HG02938 (cell line): ENCODE measurements at regions not wholly inside any gene's neighbourhood (a gene's known extent, or its start where the extent isn't known, plus 50 kb on each side); places are given as distances from the start of the nearest gene placed in this dataset.

Source experiments
- ATAC-seq: cut with Tn5 transposase; IDR thresholded peaks from one replicate; pipeline ENCODE4 v1.9.1; 2021; ENCODE audit warnings: mild to moderate bottlenecking, moderate library complexity; ENCODE audit not compliant: unreplicated experiment

DNA sequence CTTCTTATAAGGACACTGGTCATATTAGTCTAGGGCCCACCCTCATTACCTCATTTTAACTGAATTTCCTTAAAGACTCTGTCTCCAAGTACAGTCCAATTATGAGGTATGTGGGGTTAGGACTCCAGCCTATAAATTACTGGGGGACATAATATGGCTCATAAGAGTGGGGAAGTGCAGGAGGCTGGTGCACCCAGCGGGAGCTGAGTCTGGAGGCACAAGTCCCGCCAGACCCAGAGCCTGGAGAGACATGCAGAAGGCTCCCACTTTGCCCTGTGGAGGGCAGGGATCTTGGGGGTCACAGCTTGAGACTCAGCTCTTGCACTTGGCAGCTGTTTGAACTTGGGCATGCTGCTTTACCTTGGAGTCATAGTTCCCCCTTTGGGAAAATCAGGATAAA lies 250.4 kb downstream of the RHOU start:
- ATAC-seq, result no peak

DNA sequence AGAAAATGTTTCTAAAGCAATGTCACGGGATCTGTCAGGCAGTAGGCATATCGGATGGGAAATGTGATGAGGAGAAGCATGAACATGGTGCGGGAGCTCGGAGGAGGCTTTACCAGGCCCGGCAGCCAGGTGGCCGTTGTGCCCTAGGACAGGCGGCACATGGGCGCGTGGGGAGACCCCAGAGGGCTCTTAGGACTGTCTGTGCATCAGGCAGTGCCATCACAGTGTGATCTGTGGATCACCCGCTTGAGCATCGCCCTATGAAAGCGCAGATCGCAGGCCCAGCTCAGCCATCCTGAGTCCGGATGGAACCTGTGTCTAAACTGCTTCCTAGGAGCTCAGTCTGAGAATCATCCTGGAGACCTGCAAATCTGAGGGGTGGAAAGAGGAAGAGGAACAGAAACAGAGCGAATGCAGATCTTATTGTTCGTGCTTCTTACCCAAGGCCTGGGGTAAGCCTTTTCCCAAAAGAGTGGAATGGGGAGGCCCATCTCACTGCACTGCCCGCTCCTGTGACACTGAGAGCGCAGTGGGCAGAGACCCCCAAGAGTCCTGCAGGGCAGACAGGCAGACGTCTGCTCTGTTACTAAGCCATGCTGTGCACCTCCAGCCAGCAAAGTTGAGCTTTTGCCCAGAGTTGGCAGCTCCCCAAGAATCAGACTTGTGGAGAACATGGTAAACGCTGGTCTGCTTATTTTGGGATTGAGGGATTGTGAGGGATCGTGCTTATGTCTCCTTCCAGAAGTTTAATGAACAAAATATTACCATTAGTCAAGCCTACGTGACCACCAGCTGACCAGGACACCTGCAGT lies 251.0 kb downstream of the RHOU start:
- no peak for ATAC-seq

DNA sequence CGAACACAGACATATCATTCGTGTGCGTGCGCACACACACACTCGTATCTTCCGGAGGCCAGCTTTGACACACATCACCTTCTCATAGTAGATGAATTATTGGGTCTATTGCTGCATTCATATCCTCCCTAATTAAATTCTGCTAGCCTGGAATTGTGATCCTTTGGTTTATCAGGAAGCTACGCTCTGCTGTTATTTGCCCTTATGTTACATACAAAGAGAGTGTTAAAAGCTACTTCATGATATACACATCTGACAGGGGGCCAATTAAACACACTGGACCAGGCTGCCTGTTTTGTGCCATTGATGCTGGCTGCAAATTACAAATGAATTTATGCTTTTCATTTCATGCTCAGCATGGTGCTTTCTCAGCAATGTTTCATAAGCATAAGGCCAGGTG lies 252.0 kb downstream of the RHOU start:
- no peak for ATAC-seq

DNA sequence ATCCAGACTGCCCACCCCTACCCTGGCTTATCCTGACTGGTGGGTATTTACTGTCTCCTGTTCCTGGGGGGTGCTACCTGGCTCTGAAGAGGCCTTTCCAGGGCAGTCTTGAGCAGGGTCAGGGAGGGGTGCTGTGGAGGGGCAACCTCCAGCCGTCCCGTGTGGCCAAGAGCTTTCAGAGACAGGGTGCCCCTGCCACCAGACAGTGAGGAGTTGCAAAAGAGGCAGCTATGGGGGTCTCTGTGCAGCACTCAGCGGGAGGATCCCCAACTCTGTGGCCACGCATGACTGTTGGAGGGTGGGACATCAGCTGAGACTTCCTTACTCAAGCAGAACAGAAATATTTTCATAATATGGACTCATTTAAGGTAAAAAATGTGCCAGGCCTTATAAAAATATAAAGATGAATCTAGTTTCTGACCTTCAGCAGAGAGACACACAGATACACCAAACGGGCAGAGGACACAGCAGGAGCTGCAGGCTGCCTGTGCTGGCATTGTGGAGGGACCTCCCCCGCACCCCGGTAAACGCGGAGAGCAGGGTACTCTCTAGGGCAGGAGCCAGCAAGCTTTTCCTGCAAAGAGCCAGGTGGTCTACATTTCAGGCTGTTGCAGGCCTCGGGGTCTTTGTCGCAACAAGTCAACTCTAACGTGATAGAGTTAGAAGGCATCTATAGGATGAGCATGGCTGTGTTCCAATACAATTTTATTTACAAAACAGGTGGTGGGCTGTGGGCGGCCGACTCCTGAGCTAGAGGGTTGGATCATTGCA lies 252.6 kb downstream of the RHOU start:
- no peak for ATAC-seq

DNA sequence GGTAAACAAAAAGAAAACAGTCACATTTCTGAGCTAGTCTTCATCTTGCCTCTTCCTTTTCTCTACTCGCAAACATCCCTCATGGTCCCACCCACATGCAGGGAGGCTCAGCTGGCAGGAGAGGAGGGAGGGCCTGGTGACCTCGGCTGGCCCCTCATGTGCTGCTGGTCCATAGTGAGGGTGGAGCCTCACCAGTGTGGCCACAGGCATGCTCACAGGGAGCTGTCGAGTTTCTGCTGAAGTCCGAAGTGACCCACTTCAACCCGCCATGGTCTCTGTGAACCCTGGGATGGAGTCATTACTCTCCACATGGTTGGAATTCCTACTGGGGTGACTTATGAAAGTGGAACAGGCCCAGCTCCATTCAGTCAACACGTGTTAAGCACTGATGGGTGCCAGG lies 253.4 kb downstream of the RHOU start:
- ATAC-seq, result no peak

DNA sequence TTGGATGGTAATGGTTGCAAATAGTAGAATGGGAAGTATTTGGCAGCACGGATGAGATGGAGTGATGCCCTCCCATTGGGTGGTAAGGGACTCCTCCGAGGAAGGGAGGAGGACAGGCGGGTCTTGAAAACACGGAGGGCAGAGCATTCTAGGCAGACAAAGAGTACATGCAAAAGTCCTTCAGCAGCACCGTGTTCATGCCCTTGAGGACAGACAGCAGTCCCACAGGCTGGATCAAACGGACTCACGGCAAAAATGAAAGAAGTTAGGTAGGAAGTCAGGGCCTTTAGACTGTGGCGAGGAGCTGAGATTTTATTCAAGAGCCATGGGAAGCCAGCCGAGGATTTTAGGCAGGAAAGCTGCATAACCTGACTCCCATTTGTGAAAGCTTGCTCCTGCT lies 253.9 kb downstream of the RHOU start:
- ATAC-seq, result no peak

DNA sequence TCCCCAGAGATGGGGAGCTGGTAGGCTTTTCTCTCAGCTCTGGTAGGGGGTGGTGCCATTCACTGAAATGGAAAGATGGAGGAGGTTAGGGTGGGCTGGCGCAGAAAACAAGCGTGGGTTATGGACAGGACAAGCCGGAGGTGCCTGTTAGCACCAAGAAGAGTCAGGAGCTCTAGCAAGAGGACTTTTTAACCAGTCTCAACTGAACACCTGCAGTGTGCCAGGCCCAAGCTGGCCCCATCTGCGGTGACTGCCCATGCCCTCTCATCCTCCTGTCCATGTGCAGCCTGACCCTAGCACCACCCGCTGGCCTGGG lies 254.4 kb downstream of the RHOU start:
- no peak for ATAC-seq

DNA sequence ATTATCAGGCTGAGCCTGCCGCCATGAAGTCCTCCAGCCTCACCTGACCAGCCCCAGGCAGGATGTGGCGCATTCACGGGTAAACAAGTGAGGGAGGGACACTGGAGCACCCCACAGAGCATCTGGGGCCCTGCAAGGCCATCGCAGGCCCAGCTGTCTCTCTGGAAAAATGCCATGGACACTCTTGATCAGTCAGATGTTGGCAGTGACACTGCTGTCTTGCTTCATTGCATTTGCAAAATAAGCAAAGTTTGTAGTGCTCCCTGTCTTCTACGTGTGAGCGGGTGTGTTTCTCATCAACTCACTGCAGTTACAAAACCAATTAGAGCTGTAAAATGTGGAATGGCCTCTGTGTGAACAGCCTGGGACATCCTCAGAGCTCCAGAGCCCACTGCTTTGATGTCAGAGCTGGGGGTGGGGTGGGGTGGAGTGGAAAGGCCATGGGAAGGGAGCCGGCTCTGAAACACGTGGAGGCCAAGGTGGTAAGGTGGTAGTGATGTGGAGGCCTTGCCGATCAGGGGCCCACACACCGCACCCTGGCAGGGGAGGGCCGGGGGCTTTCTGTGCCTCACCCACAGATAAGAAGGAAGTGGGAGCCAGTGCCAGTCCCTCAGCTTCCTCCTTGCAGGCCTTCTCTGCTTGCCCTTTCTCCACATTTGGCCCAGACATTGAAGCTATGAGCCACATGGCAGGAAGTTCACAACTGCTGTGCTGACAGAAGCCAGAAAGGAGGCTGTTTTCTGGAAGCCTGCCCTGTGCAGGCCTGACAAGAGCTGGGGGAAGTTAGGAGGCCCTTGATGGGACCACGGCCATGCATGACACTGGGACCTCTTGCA lies 254.9 kb downstream of the RHOU start:
- ATAC-seq, result no peak

DNA sequence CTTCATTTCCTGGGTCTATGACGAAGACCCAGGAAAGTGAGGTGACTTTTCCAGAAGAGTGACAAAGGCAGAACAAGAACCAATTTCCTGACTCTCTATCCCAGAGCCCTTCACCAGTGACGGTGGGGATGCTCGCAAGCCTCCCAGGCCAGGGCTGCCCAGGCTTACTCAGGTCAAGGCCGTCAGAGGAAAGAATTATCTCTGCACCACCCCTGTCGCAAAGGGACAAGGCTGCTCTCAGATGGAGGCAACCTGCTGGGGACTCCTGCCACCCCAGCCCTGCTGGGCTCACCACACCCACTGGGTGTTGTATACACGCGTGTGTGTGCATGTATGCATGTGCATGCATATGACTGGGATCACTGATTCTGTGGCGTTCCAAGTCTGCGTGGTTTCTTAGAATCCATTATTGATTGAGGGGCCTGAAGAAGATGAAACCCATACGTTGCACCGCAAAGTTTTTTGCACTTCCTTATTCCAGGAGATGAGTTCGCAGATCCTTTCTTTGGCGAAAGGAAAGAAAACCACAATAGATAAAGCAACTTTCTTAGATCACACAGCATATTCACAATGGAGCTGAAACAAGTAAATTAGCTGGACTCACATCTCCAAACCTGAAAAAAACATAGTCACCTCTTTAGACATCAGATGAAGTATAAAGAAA lies 255.8 kb downstream of the RHOU start:
- ATAC-seq, result no peak

DNA sequence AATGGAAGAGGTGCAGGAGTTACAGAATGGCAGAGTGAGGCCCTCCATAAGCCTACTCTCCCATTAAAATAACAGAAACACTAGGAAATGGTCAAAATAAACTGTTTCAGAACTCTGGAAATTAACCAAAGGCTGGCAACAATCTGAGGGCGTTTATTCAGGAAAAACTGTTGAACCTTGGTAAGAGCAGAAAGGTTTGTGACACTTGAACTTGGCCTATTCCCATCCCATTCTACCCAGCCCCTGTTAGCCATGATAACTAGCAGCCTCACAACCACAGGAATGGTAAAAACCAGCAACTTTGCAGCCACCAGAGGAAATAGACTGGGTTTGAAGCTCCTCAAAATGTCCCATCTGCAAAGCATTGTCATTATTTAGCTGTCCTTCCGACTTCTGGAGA lies 256.8 kb downstream of the RHOU start:
- ATAC-seq, result no peak

DNA sequence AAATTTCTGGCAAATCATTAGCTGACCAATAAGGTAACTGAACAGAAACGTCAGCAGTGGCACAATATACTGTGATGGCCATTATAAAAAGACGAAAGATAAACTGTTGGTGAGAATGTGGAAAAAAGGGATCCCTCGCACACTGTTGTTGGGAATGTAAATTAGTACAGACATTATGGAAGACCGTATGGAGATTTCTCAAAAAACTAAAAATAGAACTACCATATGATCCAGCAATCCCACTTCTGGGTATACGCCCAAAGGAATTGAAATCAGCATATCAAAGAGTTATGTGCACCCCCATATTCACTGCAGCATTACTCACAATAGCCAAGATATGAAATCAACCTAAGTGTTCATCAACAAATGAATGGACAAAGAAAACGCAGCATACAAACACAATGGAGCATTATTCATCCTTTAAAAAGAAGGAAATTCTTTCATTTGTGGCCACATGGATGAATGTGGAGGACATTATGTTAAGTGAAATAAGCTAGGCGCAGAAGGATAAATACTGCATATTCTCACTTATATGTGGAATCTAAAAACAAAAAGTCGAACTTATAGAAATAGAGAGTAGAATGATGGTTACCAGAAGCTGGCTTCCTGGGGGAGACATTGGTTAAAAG lies 257.7 kb downstream of the RHOU start:
- ATAC-seq, result no peak

DNA sequence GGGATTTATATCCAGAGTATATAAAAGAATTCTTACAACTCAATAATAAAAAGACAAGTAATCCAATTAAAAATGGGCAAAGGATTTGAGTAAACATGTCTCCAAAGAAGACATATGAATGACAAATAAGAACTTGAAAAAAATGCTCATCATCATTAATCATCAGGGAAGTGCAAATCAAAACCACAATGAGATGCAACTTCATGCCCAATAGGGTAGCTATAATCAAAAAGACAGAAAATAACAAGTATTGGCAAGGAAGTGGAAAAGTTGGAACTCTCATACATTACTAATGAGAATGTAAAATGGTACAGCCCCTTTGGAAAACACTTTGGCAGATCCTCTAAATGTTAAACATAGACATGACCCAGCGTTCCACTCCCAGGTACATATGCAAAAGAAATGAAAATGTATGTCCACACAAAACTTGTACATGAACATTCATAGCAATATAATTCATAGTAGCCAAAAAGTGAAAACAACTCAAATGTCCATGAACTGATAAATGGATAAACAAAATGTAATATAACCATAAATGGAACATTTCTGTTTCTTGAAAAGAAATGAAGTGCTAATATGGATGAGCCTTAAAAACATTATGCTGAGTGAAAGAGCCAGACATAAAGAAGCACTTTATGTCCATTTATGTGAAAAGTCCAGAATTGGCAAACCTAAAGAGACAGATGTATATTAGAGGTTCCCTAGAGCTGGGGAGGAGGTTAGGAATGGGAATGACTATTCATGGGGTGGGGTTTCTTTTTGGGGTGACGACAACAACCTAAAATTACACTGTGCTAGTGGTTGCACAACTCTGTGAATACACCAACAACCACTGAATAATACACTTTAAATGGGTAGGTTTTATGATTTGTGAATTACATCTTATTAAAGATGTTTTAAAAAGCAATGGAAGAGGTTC lies 259.7 kb downstream of the RHOU start:
- no peak for ATAC-seq

DNA sequence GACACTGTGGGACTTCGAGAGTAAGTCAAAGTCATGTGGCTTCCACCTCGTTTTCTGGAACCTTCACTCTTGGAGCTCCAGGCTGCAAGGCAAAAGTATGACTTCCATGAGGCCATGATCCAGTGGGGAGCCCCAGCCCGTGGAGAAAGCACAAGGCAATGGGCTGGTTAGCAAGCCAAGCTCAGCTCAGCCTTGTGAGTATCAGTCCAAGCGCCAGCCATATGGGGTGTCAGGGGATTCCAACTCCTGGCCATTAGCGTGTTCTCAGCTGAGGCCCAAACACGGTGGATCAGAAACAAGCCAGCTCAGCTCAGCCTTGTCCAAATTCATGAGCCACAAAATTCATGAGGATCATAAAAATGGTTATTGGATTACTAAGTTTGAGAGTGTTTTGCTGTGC lies 261.0 kb downstream of the RHOU start:
- ATAC-seq, result no peak

DNA sequence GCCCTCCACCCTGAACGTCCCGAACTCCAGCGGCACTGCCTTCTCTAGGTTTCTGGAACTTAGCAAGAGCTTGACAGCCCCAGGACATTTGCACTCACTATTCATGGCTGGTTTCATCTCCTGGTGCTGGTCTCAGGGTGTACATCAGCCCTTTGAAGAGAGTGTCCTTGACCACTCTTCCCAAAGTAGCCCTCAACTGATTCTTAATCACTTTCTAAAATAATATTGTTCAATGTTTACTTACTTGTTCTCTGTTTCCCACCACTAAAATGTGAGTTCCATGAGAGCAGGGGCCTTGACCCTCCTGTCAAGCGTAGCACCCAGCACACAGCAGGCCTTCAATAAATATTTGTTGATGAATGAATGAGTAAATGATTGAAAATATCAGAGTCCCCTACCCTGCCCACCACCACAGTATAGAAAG lies 262.5 kb downstream of the RHOU start:
- no peak for ATAC-seq

DNA sequence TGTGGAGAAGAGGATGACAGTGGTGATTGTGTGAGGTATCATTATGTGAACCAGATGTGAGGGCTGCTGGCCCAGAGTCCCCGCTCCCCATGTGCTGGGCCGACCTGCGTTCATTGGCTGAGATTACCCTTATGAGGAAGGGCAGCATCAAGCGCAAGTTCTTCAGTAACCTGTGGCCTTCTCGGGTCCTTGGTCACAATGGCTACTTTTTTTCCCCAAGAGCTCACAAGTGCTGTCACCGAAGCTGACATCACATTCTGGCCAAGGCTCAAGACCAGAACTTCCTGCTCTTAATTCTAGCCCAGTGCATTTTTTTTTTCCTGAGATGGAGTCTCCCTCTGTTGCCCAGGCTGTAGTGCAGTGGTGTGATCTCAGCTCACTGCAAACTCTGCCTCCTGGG lies 262.9 kb downstream of the RHOU start:
- no peak for ATAC-seq

DNA sequence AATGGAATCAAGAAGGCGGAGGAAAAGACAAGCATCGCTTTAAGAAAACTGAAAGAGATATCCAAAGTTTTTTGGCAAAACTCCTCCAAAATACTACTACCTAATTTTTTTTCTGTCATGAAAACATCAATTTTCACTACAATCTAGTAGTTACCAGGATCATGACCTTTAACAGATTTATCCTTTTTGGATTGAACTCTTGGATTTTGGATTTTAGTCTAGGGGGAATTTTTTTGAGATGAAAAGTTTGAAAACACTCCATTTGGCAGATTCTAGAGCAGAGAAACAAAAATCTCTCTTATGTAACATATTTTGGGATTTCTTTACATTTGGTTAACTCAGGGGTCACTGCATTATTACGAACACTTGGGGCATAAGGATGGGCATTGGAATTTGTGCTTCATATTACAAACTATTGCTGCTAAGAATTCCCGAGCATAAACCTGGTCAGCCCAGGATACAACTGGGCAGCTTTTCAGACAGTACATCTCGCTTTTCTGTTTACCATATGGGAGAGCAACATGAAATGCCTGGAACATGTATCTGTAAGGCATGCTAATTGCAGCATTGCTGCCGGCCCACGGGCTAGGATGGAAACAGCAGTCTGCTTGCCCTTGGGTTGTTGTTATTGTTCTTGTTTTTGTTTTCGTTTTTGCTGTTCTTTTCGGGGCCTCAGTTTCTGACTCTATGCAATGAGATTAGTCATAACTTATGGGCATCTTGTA lies 264.3 kb downstream of the RHOU start:
- ATAC-seq, result no peak

DNA sequence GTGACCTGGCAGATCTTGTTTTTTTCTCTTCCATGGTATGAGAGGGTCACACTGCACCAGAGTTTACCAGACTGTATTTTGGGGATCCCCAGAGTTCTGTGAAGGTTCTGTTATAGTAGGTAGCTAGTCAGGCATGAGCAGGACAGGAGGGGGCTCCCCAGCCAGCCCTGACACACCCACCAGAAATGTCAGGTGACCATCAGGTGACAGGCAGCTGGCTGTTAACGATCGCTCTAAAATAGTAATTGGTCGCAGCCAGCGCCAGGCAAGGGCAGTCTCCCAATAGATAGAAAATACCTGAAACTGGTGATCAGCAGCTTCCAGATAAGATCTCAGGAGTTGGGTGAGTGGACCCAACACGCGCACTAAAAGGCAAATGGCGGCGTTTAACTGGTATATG lies 264.9 kb downstream of the RHOU start:
- no peak for ATAC-seq

DNA sequence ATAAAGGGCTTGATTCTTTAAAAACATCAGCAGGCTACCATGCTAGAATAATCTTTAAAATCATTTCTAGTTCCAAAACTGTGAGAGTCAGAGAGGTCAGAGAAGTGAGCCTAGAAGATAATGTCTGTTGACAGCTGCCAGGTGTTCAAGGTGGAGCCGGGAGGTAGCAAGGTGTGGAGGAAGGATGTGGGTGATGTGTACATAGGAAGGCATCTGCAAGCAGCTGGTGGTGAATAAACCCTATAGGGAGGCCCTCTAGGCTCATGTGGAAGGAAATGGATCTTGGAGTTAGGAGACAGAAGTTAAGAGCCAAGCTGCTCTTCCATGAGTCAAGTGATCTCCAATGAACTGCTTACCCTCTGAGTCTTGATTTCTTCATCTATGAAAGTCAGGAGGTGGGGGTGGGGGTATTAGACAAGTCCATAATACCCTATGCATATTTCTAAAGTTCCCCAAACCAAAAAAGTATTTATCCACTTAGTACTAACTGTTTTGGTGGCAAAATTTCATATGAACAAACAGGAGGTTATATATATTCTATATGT lies 266.3 kb downstream of the RHOU start:
- ATAC-seq, result no peak

DNA sequence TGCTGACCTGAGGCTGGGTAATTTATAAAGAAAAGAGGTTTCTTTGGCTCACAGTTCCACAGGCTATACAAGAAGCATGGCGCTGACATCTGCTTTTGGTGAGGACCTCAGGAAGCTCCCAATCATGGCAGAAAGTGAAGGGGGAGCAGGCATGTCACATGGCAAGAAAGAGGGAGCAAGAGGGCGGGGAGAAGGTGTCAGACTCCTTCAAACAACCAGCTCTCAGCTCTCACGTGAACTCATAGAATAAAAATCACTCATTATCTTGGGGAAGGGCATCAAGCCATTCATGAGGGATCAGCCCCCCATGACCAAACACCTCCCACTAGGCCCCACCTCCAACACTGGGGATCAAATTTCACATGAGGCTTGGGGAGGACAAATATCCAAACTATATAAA lies 266.8 kb downstream of the RHOU start:
- no peak for ATAC-seq
